HEK293 (cell line): ENCODE measurements at regions not wholly inside any gene's neighbourhood (a gene's known extent, or its start where the extent isn't known, plus 50 kb on each side); places are given as distances from the start of the nearest gene placed in this dataset.

Experiments
- CTCF ChIA-PET: fragments of 350-600 bp; formaldehyde crosslinking; extraction: SDS; loops from one replicate; lab custom pipeline; 2021; ENCODE audit warnings: antibody characterized with exemption; lab: Yijun Ruan, JAX
- POLR2A ChIA-PET: fragments of 300-600 bp; formaldehyde crosslinking; extraction: SDS; loops from one replicate; lab custom pipeline; 2020; ENCODE audit warnings: antibody characterized with exemption, inconsistent platforms; lab: Yijun Ruan, JAX
- H3K27ac ChIP-seq: fragments of 200-500 bp; sonication (Bioruptor generic); 2 replicates; pipeline ENCODE4 v1.5.1; 2014; ENCODE audit warnings: low read depth, low read length, control low read depth, inconsistent platforms; ENCODE audit errors: extremely low read depth
- H3K36me3 ChIP-seq, 2 experiments: fragments of 200-500 bp in 1 of 2; sonication (Bioruptor generic) in 1 of 2; 1 replicate in 1 of 2; 2 replicates in 1 of 2; pipeline ENCODE4 v1.5.1; 2014 to 2017; ENCODE audit warnings: inconsistent platforms in 2 of 2, low read length in 2 of 2; ENCODE audit not compliant: control insufficient read depth in 2 of 2, insufficient read depth in 1 of 2
- H3K4me1 ChIP-seq: fragments of 200-500 bp; sonication (Bioruptor generic); 2 replicates; pipeline ENCODE4 v1.5.1; 2014; ENCODE audit warnings: mild to moderate bottlenecking, low read length, inconsistent platforms; ENCODE audit not compliant: control insufficient read depth, insufficient read depth
- H3K4me3 ChIP-seq: 2 replicates; pipeline ENCODE4 v1.5.1; 2011; ENCODE audit warnings: low read depth, mild to moderate bottlenecking, control low read depth, low read length, moderate library complexity
- H3K9me3 ChIP-seq: fragments of 200-500 bp; sonication (Bioruptor generic); 2 replicates; pipeline ENCODE4 v1.5.1; 2014; ENCODE audit warnings: low read depth, low read length, inconsistent platforms; ENCODE audit not compliant: control insufficient read depth, insufficient read depth
- GFI1B ChIP-seq: fragments of 450-650 bp; formaldehyde crosslinking; IDR thresholded peaks from 2 replicates; pipeline ENCODE4 v1.5.1; 2016; ENCODE audit warnings: missing biosample characterization, missing genetic modification characterization
- HOXC10 ChIP-seq: sonication (generic); formaldehyde crosslinking; IDR thresholded peaks from 2 replicates; pipeline ENCODE4 v1.8.1; 2023; ENCODE audit warnings: mild to moderate bottlenecking, missing genetic modification reagents
- HOXD13 ChIP-seq: sonication (generic); formaldehyde crosslinking; IDR thresholded peaks from 2 replicates; pipeline ENCODE4 v1.8.0; 2022; ENCODE audit warnings: missing genetic modification reagents, borderline replicate concordance
- KLF9 ChIP-seq: fragments of 450-650 bp; formaldehyde crosslinking; IDR thresholded peaks from 2 replicates; pipeline ENCODE4 v1.5.1; 2016; ENCODE audit warnings: missing biosample characterization, missing genetic modification characterization, low read depth
- TCF7L2 ChIP-seq: IDR thresholded peaks from 2 replicates; pipeline ENCODE4 v1.6.1; 2011; ENCODE audit warnings: low read depth, mild to moderate bottlenecking, inconsistent platforms, low read length, moderate library complexity, borderline replicate concordance
- YY2 ChIP-seq: fragments of 450-650 bp; formaldehyde crosslinking; IDR thresholded peaks from 2 replicates; pipeline ENCODE4 v1.5.1; 2016; ENCODE audit warnings: missing biosample characterization, missing genetic modification characterization
- ZFHX2 ChIP-seq: fragments of 450-650 bp; formaldehyde crosslinking; conservative IDR thresholded peaks from 2 replicates; pipeline ENCODE4 v1.5.1; 2016; ENCODE audit warnings: missing biosample characterization, missing genetic modification characterization
- ZFP3 ChIP-seq: fragments of 450-650 bp; formaldehyde crosslinking; IDR thresholded peaks from 2 replicates; pipeline ENCODE4 v1.5.1; 2016; ENCODE audit warnings: low read depth, missing biosample characterization, missing genetic modification characterization
- ZFP41 ChIP-seq: fragments of 450-650 bp; formaldehyde crosslinking; IDR thresholded peaks from 2 replicates; pipeline ENCODE4 v1.5.1; 2016; ENCODE audit warnings: missing biosample characterization, missing genetic modification characterization, borderline replicate concordance
- ZNF174 ChIP-seq: fragments of 450-650 bp; formaldehyde crosslinking; IDR thresholded peaks from 2 replicates; pipeline ENCODE4 v1.5.0; 2017; ENCODE audit warnings: missing biosample characterization, mild to moderate bottlenecking, missing genetic modification characterization
- ZNF214 ChIP-seq: fragments of 450-650 bp; formaldehyde crosslinking; IDR thresholded peaks from 2 replicates; pipeline ENCODE4 v1.5.1; 2017; ENCODE audit warnings: missing biosample characterization, mild to moderate bottlenecking, missing genetic modification characterization, borderline replicate concordance
- ZNF311 ChIP-seq: fragments of 450-650 bp; formaldehyde crosslinking; IDR thresholded peaks from 2 replicates; pipeline ENCODE4 v1.5.1; 2017; ENCODE audit warnings: missing biosample characterization, missing genetic modification characterization, borderline replicate concordance
- ZNF324 ChIP-seq: fragments of 450-650 bp; formaldehyde crosslinking; IDR thresholded peaks from 2 replicates; pipeline ENCODE4 v1.5.1; 2016; ENCODE audit warnings: missing biosample characterization, missing genetic modification characterization
- ZNF335 ChIP-seq: fragments of 450-650 bp; formaldehyde crosslinking; conservative IDR thresholded peaks from 2 replicates; pipeline ENCODE4 v1.5.1; 2016; ENCODE audit warnings: missing biosample characterization, missing genetic modification characterization
- ZNF366 ChIP-seq: fragments of 450-650 bp; formaldehyde crosslinking; conservative IDR thresholded peaks from 2 replicates; pipeline ENCODE4 v1.5.1; 2016; ENCODE audit warnings: missing biosample characterization, missing genetic modification characterization
- ZNF37A ChIP-seq: fragments of 450-650 bp; IDR thresholded peaks from 2 replicates; pipeline ENCODE4 v1.5.1; 2018; ENCODE audit warnings: missing biosample characterization, missing genetic modification characterization
- ZNF426 ChIP-seq: fragments of 450-650 bp; formaldehyde crosslinking; IDR thresholded peaks from 2 replicates; pipeline ENCODE4 v1.5.1; 2017; ENCODE audit warnings: missing biosample characterization, missing genetic modification characterization, mild to moderate bottlenecking, inconsistent platforms, moderate library complexity
- ZNF433 ChIP-seq: fragments of 450-650 bp; formaldehyde crosslinking; IDR thresholded peaks from 2 replicates; pipeline ENCODE4 v1.5.1; 2016; ENCODE audit warnings: missing biosample characterization, missing genetic modification characterization, low read depth
- ZNF548 ChIP-seq: fragments of 450-650 bp; formaldehyde crosslinking; IDR thresholded peaks from 2 replicates; pipeline ENCODE4 v1.5.1; 2016; ENCODE audit warnings: missing biosample characterization, missing genetic modification characterization
- ZNF623 ChIP-seq: fragments of 450-650 bp; formaldehyde crosslinking; IDR thresholded peaks from 2 replicates; pipeline ENCODE4 v1.5.1; 2016; ENCODE audit warnings: missing biosample characterization, missing genetic modification characterization
- ZNF664 ChIP-seq: fragments of 450-650 bp; formaldehyde crosslinking; IDR thresholded peaks from 2 replicates; pipeline ENCODE4 v1.5.1; 2016; ENCODE audit warnings: missing biosample characterization, missing genetic modification characterization
- ZNF701 ChIP-seq: fragments of 450-650 bp; formaldehyde crosslinking; IDR thresholded peaks from 2 replicates; pipeline ENCODE4 v1.5.1; 2016; ENCODE audit warnings: missing biosample characterization, missing genetic modification characterization
- ZNF843 ChIP-seq: fragments of 450-650 bp; formaldehyde crosslinking; IDR thresholded peaks from 2 replicates; pipeline ENCODE4 v1.5.1; 2016; ENCODE audit warnings: missing biosample characterization, missing genetic modification characterization
- ZSCAN23 ChIP-seq: fragments of 450-650 bp; formaldehyde crosslinking; IDR thresholded peaks from 2 replicates; pipeline ENCODE4 v1.5.1; 2016; ENCODE audit warnings: missing biosample characterization, missing genetic modification characterization
- TF ChIP-seq, protein P1 (sequence below): sonication (generic); formaldehyde crosslinking; IDR thresholded peaks from 2 replicates; pipeline ENCODE4 v1.8.1; 2022; ENCODE audit warnings: mild to moderate bottlenecking, moderate library complexity, missing genetic modification reagents
- TF ChIP-seq, protein P2 (sequence below): fragments of 450-650 bp; formaldehyde crosslinking; IDR thresholded peaks from 2 replicates; pipeline ENCODE4 v1.5.1; 2016; ENCODE audit warnings: missing biosample characterization, missing genetic modification characterization
- TF ChIP-seq, protein P3 (sequence below): fragments of 450-650 bp; formaldehyde crosslinking; IDR thresholded peaks from 2 replicates; pipeline ENCODE4 v1.5.1; 2016; ENCODE audit warnings: missing biosample characterization, missing genetic modification characterization, low read depth
- TF ChIP-seq, protein P4 (sequence below): fragments of 450-650 bp; formaldehyde crosslinking; IDR thresholded peaks from 2 replicates; pipeline ENCODE4 v1.5.1; 2016; ENCODE audit warnings: missing biosample characterization, missing genetic modification characterization, borderline replicate concordance

DNA sequence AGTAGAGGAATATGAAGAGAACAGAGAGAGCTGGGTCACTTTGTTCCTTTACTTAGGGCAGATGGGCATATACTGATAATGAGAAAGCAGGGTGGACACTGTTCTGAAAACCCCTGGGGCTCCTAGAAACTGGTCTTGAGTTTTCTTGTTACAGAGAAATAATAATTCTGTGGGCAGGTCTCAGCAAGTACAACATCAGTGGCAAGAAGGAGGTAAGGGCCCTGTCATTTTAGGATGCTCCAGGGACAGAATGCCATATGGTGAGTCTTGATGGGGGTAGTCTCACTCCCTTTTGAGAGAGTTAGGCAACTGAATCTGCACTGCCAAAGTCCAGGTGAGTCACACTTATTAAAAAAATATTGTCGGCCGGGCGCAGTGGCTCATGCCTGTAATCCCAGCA is 102.3 kb downstream of the KCNJ2 start (continued):
- TF ChIP-seq, protein P1, sequence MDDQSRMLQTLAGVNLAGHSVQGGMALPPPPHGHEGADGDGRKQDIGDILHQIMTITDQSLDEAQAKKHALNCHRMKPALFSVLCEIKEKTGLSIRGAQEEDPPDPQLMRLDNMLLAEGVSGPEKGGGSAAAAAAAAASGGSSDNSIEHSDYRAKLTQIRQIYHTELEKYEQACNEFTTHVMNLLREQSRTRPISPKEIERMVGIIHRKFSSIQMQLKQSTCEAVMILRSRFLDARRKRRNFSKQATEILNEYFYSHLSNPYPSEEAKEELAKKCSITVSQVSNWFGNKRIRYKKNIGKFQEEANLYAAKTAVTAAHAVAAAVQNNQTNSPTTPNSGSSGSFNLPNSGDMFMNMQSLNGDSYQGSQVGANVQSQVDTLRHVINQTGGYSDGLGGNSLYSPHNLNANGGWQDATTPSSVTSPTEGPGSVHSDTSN (CRISPR knock-in tag), result no peak
- TF ChIP-seq HOXC10 (CRISPR knock-in tag) (no peak), GFI1B (no peak), ZNF174 (no peak), KLF9 (tag by site-specific recombination) (no peak), ZNF214 (tag by site-specific recombination) (no peak), ZNF335 (tag by site-specific recombination) (no peak), ZNF426 (tag by site-specific recombination) (no peak)

DNA sequence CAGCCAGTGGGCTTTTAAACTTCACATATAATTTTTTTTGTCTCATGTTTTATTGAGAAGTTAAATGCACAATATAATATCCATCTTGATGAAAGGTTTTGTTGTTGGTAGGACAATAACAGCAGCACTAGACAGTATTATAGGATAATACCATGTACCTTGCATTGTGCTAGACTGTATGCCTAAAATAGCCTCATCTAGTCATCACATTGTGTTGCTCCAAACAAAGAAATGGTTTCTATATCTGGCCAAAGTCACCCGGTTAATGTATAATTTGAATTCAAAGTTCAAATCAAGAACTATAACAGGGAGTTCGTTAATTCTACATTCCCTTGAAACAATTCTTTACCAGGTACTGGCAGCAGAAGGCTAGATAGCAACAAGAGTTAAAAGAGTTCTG is 104.9 kb downstream of the KCNJ2 start:
- no peak overlapping the region for H3K4me3 ChIP-seq
- CTCF ChIA-PET, result no interaction called here
- H3K4me1 ChIP-seq, result no peaks in the 10 kb centered on the region
- TF ChIP-seq ZNF623 (tag by site-specific recombination) (no peak), ZNF37A (tag by site-specific recombination) (no peak), ZFP3 (tag by site-specific recombination) (no peak), ZNF843 (no peak), HOXD13 (no peak), ZNF324 (no peak), ZNF426 (tag by site-specific recombination) (no peak), ZSCAN23 (tag by site-specific recombination) (no peak), ZNF366 (tag by site-specific recombination) (no peak), YY2 (tag by site-specific recombination) (no peak), ZFHX2 (no peak), TCF7L2 (no peak), ZNF311 (tag by site-specific recombination) (no peak), ZNF548 (tag by site-specific recombination) (no peak), ZNF664 (tag by site-specific recombination) (no peak)
- TF ChIP-seq, protein P2, sequence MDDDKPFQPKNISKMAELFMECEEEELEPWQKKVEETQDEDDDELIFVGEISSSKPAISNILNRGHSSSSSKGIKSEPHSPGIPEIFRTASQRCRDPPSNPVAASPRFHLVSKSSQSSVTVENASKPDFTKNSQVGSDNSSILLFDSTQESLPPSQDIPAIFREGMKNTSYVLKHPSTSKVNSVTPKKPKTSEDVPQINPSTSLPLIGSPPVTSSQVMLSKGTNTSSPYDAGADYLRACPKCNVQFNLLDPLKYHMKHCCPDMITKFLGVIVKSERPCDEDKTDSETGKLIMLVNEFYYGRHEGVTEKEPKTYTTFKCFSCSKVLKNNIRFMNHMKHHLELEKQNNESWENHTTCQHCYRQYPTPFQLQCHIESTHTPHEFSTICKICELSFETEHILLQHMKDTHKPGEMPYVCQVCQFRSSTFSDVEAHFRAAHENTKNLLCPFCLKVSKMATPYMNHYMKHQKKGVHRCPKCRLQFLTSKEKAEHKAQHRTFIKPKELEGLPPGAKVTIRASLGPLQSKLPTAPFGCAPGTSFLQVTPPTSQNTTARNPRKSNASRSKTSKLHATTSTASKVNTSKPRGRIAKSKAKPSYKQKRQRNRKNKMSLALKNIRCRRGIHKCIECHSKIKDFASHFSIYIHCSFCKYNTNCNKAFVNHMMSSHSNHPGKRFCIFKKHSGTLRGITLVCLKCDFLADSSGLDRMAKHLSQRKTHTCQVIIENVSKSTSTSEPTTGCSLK, result no peak
- POLR2A ChIA-PET, result no interaction called here
- H3K36me3 ChIP-seq, result no peaks in the 10 kb centered on the region
- H3K27ac ChIP-seq, result no peak overlapping the region
- H3K9me3 ChIP-seq, result no peaks in the 10 kb centered on the region

DNA sequence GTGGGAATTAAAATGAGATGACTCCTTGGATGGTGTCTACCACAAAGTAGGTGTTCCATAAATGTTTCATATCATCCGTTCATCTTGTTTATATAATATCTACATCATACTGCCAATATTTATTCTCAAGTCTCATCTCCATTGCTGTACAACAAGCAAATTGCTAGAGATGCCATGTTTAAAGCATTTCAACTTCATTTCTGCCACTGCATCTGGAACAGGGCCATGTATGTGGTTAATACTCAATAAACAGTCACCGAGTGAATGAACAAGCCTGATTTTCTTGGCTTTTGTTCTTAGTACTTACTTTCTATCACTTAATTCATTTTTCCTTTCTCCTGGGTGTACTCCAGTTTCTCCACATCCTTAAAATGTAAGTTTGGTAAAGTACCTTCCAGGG is 107.6 kb downstream of the KCNJ2 start:
- no peak overlapping the region for H3K27ac ChIP-seq
- H3K4me3 ChIP-seq, result no peak overlapping the region
- ChIA-PET CTCF (no interaction called here), POLR2A (no interaction called here)
- H3K4me1 ChIP-seq, result no peaks in the 10 kb centered on the region
- no peaks in the 10 kb centered on the region for H3K36me3 ChIP-seq
- H3K9me3 ChIP-seq, result no peaks in the 10 kb centered on the region
- TF ChIP-seq, protein P3, sequence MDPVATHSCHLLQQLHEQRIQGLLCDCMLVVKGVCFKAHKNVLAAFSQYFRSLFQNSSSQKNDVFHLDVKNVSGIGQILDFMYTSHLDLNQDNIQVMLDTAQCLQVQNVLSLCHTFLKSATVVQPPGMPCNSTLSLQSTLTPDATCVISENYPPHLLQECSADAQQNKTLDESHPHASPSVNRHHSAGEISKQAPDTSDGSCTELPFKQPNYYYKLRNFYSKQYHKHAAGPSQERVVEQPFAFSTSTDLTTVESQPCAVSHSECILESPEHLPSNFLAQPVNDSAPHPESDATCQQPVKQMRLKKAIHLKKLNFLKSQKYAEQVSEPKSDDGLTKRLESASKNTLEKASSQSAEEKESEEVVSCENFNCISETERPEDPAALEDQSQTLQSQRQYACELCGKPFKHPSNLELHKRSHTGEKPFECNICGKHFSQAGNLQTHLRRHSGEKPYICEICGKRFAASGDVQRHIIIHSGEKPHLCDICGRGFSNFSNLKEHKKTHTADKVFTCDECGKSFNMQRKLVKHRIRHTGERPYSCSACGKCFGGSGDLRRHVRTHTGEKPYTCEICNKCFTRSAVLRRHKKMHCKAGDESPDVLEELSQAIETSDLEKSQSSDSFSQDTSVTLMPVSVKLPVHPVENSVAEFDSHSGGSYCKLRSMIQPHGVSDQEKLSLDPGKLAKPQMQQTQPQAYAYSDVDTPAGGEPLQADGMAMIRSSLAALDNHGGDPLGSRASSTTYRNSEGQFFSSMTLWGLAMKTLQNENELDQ, result no peak
- TF ChIP-seq ZNF174, result no peak
- TF ChIP-seq ZNF433 (tag by site-specific recombination), result no peak
- TF ChIP-seq, protein P4, sequence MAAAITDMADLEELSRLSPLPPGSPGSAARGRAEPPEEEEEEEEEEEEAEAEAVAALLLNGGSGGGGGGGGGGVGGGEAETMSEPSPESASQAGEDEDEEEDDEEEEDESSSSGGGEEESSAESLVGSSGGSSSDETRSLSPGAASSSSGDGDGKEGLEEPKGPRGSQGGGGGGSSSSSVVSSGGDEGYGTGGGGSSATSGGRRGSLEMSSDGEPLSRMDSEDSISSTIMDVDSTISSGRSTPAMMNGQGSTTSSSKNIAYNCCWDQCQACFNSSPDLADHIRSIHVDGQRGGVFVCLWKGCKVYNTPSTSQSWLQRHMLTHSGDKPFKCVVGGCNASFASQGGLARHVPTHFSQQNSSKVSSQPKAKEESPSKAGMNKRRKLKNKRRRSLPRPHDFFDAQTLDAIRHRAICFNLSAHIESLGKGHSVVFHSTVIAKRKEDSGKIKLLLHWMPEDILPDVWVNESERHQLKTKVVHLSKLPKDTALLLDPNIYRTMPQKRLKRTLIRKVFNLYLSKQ (tag by site-specific recombination), result no peak
- no peak for TF ChIP-seq ZNF701 (tag by site-specific recombination)
- no peak for TF ChIP-seq ZFP41
